ENCODE measurements at regions not wholly inside any gene's neighbourhood (a gene's known extent, or its start where the extent isn't known, plus 50 kb on each side); places are given as distances from the start of the nearest gene placed in this dataset.

DNA sequence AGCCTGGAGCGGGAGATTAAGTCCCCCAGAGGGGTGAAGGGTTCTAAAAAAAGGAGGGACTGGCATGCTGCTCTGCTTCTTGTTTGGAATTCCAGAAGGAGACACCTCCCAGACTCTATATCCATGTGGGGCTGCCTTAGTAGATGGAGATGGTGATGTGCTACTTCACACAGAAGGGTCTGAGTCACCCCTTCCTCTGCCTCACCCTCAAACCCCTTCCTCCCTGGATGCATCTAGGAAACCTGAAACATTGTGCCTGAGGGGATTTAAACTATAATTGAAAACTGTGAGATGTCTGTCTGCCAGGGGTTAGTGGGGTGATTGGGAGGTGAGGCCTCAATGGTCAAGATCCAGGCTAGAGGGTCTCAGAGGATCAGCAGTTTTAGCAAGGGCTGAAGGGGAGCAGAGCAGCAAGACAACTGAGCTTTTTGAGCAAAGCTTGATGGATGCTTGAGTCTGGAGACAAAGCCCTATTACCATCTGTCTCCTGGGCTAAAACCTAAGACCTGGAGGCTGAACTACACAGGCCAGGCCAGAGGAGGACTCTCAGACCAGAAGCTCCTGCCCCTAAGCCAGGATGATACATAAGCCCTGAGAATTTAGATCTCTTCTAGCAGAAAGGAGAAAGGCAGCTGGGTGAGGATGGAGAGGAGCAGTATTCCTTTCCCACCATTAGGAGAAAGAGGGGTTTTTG, 314.7 kb upstream of the ATP2B1 start:
- Histone ChIP-seq H3K27ac (ENCODE audit: low read length) (no peak overlapping the region), H4K20me1 (ENCODE audit: insufficient read depth, low read length) (no peaks in the 10 kb centered on the region), H2AFZ (ENCODE audit: low read depth, low read length) (no peak overlapping the region), H3K79me2 (ENCODE audit: insufficient read depth, low read length) (no peaks in the 10 kb centered on the region), H3K4me3 (ENCODE audit: low read depth in 1 of 2, low read length in 2 of 2) (no peak overlapping the region), H3K9me3 (ENCODE audit: insufficient read depth, low read length, severe bottlenecking) (no peaks in the 10 kb centered on the region), H3K4me2 (ENCODE audit: insufficient read depth, low read length) (no peak overlapping the region), H3K9ac (ENCODE audit: low read depth, low read length) (no peak overlapping the region), H3K36me3 (ENCODE audit: insufficient read depth, low read length) (no peaks in the 10 kb centered on the region), H3K27me3 (ENCODE audit: insufficient read depth, low read length, poor library complexity) (no peaks in the 10 kb centered on the region), H3K4me1 (ENCODE audit: insufficient read depth, low read length) (peaks cover 2% of the 10 kb centered on the region; the same call in 1 of the 2 replicates)
- no peak for TF ChIP-seq EZH2 (IDR thresholded peaks at IDR 0.05; ENCODE audit: borderline replicate concordance, low read depth, low read length, severe bottlenecking)
- TF ChIP-seq CTCF (IDR thresholded peaks at IDR 0.05; ENCODE audit: borderline replicate concordance, extremely low read depth, low read length, poor library complexity, severe bottlenecking) = no peak
- ATAC-seq (ENCODE audit: insufficient read depth, low read depth) = no peak
- DNase-seq = no peak

DNA sequence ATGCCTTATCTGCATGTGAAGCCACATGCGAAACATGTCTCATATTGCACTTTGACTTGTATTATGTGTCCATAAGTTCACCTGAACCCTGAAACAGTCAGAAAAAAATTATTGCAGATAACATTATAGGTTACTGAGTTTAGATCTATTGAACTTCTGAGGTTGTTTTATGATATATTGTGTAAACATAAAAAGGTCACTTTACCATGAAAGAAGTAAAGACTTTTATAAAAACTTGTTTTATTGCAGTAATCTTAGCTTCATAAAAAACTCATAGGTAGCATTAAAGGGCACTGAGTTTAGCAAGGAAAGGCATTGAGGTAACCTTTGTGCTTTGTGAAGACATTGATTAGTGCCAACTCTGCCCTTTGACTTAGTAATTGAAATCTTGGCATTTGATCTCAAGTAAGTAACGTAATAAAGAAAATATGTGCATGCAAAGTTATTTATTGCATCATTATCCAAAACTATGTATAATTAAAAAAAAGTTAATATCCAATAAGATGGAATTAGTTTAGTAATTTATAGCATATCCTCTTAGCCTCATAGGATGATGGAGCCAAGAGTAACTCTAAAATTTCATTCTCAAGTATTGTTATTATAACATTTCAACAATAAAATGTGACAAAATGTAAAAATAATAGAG, 313.3 kb upstream of the ATP2B1 start:
- no peaks in the 10 kb centered on the region for H3K27me3 ChIP-seq (ENCODE audit: insufficient read depth, low read length, poor library complexity)
- H3K9ac ChIP-seq (ENCODE audit: low read depth, low read length) = no peak overlapping the region
- DNase-seq = no peak
- no peak overlapping the region for H3K4me2 ChIP-seq (ENCODE audit: insufficient read depth, low read length)
- no peaks in the 10 kb centered on the region for H3K4me1 ChIP-seq (ENCODE audit: insufficient read depth, low read length)
- no peaks in the 10 kb centered on the region for H3K36me3 ChIP-seq (ENCODE audit: insufficient read depth, low read length)
- no peaks in the 10 kb centered on the region for H3K9me3 ChIP-seq (ENCODE audit: insufficient read depth, low read length, severe bottlenecking)
- ATAC-seq (ENCODE audit: insufficient read depth, low read depth) = no peak
- H3K79me2 ChIP-seq (ENCODE audit: insufficient read depth, low read length) = no peaks in the 10 kb centered on the region
- no peak overlapping the region for H3K4me3 ChIP-seq (ENCODE audit: low read depth in 1 of 2, low read length in 2 of 2)
- no peak overlapping the region for H2AFZ ChIP-seq (ENCODE audit: low read depth, low read length)
- H4K20me1 ChIP-seq (ENCODE audit: insufficient read depth, low read length) = no peaks in the 10 kb centered on the region
- TF ChIP-seq EZH2 (IDR thresholded peaks at IDR 0.05; ENCODE audit: borderline replicate concordance, low read depth, low read length, severe bottlenecking) (no peak), CTCF (IDR thresholded peaks at IDR 0.05; ENCODE audit: borderline replicate concordance, extremely low read depth, low read length, poor library complexity, severe bottlenecking) (no peak)
- no peak overlapping the region for H3K27ac ChIP-seq (ENCODE audit: low read length)

DNA sequence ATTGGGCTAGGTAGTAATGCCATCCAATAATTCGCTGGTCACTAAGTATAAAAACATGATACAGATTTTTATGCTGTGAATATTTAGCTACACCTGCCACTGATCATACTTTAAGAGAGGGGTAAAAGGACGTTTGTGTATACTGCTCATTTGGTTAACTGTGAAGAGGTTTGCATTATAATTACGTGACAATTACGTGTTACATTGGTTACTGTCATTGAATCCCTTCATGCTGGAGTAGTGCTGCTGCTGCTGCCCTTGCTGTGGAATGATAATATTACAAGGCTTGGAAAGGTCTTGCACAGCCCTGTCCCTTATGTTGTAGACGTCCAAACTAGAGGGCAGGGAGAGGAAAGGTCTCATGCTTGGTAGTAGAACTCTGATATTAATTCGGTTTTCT, 312.2 kb upstream of the ATP2B1 start:
- TF ChIP-seq EZH2 (IDR thresholded peaks at IDR 0.05; ENCODE audit: borderline replicate concordance, low read depth, low read length, severe bottlenecking) = no peak
- no peak for TF ChIP-seq CTCF (IDR thresholded peaks at IDR 0.05; ENCODE audit: borderline replicate concordance, extremely low read depth, low read length, poor library complexity, severe bottlenecking)
- H3K79me2 ChIP-seq (ENCODE audit: insufficient read depth, low read length) = no peaks in the 10 kb centered on the region
- no peaks in the 10 kb centered on the region for H3K9me3 ChIP-seq (ENCODE audit: insufficient read depth, low read length, severe bottlenecking)
- ATAC-seq (ENCODE audit: insufficient read depth, low read depth) (no peak), DNase-seq (no peak)
- H4K20me1 ChIP-seq (ENCODE audit: insufficient read depth, low read length) = no peaks in the 10 kb centered on the region
- H3K4me3 ChIP-seq (ENCODE audit: low read depth in 1 of 2, low read length in 2 of 2) = no peak overlapping the region
- no peak overlapping the region for H3K4me2 ChIP-seq (ENCODE audit: insufficient read depth, low read length)
- no peak overlapping the region for H3K27ac ChIP-seq (ENCODE audit: low read length)
- no peaks in the 10 kb centered on the region for H3K4me1 ChIP-seq (ENCODE audit: insufficient read depth, low read length)
- H3K36me3 ChIP-seq (ENCODE audit: insufficient read depth, low read length) = no peaks in the 10 kb centered on the region
- no peaks in the 10 kb centered on the region for H3K27me3 ChIP-seq (ENCODE audit: insufficient read depth, low read length, poor library complexity)
- H3K9ac ChIP-seq (ENCODE audit: low read depth, low read length) = no peak overlapping the region
- H2AFZ ChIP-seq (ENCODE audit: low read depth, low read length) = no peak overlapping the region
